ENCODE measurements at regions not wholly inside any gene's neighbourhood (a gene's known extent, or its start where the extent isn't known, plus 50 kb on each side); places are given as distances from the start of the nearest gene placed in this dataset.
A peak's percentile ranks its signal among the peaks of the same experiment; 100 is the strongest.

DNA sequence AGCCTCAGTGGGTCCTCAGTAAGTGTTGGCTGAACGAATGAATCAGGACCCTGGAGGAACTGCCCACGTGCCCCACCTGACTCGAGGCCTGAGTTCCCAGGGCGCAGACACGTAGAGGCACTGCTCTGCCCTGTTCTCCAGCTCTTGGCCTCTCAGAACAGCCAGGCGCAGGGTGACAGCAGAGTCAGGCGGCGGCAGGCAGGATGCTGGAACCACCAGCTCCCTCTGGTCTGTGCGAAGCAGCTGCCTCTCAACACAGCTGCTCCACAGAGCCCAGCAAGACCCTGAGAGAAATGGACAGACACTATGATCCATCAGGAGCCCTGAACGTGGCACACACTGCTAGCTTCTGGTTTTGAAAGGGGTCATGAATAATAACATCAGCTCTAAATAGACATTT lies 53.1 kb upstream of the BCO1 start:
- no peak overlapping the region for H3K27ac ChIP-seq
- TF ChIP-seq, protein P1, sequence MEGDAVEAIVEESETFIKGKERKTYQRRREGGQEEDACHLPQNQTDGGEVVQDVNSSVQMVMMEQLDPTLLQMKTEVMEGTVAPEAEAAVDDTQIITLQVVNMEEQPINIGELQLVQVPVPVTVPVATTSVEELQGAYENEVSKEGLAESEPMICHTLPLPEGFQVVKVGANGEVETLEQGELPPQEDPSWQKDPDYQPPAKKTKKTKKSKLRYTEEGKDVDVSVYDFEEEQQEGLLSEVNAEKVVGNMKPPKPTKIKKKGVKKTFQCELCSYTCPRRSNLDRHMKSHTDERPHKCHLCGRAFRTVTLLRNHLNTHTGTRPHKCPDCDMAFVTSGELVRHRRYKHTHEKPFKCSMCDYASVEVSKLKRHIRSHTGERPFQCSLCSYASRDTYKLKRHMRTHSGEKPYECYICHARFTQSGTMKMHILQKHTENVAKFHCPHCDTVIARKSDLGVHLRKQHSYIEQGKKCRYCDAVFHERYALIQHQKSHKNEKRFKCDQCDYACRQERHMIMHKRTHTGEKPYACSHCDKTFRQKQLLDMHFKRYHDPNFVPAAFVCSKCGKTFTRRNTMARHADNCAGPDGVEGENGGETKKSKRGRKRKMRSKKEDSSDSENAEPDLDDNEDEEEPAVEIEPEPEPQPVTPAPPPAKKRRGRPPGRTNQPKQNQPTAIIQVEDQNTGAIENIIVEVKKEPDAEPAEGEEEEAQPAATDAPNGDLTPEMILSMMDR (IDR thresholded peaks at IDR 0.05; ENCODE audit: low read depth, low read length, missing control alignments): no peak
- in situ Hi-C loops (cut with HindIII; ENCODE audit: low pct_ligation_motif_present, low sequenced_read_pairs): no loop called here
- no peak overlapping the region for H3K4me3 ChIP-seq (ENCODE audit: low read depth, low read length)
- DNase-seq: no peak
- no peaks in the 10 kb centered on the region for H3K36me3 ChIP-seq (replicated peaks)
- no peaks in the 10 kb centered on the region for H3K27me3 ChIP-seq (replicated peaks)

DNA sequence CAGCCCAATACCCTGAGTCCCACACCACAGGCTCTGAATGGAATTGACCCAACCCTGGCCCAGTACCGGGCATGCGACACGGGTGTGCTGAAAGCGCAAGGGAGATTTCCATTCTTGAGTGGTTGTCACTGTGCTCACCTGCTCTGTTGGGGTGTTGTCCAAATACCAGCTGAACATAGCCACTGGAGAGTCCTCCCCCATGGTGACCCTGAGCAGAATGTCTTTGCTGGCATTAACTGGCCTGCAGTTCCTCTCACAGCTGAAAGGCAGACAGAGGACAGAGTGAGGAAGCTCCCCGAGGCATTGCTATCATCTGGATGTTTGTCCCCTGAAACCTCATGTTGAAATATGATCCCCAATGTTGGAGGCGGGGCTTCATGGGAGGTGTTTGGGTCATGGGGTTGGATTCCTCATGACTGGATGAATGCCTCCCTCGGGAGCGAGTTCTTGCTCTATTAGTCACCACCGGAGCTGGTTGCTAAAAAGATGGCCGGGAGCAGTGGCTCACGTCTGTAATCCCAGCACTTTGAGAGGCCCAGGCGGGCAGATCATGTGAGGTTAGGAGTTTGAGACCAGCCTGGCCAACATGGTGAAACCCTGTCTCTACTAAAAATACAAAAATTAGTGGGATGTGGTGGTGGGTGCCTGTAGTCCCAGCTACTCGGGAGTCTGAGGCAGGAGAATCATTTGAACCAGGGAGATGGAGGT lies 57.3 kb upstream of the BCO1 start:
- peak; percentile 99 for DNase-seq
- H3K4me3 ChIP-seq (ENCODE audit: low read depth, low read length): no peak overlapping the region
- H3K27ac ChIP-seq: peak overlapping the region; percentile 35
- no peaks in the 10 kb centered on the region for H3K27me3 ChIP-seq (replicated peaks)
- TF ChIP-seq, protein P1 (IDR thresholded peaks at IDR 0.05; ENCODE audit: low read depth, low read length, missing control alignments): no peak
- no peaks in the 10 kb centered on the region for H3K36me3 ChIP-seq (replicated peaks)
- in situ Hi-C loops (cut with HindIII; ENCODE audit: low pct_ligation_motif_present, low sequenced_read_pairs): no loop called here

DNA sequence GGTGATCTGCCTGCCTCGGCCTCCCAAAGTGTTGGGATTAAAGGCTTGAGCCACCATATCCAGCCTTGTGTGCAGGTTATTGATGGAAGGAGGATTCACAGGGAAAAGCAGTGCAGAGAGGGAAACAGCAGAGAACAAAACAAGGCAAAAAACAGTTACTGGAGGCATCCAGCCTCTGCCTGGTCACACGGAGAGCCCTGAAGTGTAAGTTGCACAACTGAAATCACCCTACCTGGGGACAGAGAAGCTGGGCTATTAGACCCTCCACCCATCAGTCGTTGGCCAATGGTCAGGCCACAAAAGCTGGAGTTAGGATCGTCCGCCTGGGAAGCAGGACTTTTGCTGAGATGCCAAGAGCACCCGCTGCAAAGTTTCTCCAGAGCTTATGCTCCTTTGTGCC lies 57.9 kb upstream of the BCO1 start:
- Histone ChIP-seq H3K27me3 (replicated peaks) (no peaks in the 10 kb centered on the region), H3K36me3 (replicated peaks) (no peaks in the 10 kb centered on the region), H3K27ac (no peak overlapping the region), H3K4me3 (ENCODE audit: low read depth, low read length) (no peak overlapping the region)
- no peak for DNase-seq
- in situ Hi-C loops (cut with HindIII; ENCODE audit: low pct_ligation_motif_present, low sequenced_read_pairs): no loop called here
- TF ChIP-seq, protein P1 (IDR thresholded peaks at IDR 0.05; ENCODE audit: low read depth, low read length, missing control alignments): no peak

DNA sequence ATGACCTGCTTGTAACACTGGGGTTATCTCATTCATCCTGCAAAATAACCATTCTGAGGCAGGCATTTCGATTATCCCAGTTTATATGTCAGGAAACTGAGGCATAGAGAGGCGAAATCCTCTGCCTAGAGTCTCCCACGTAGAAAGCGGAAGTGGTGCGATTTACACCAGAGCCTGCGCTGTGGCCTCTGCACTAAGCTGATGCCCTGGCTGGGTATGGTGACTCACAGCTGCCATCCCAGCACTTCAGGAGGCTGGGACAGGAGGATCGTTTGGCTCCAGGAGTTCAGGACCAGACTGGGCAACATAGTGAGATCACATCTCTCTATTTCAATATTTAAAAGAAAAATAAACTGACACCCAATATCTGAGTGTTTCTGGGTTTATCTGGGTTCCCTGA lies 59.3 kb upstream of the BCO1 start:
- no peak for DNase-seq
- H3K4me3 ChIP-seq (ENCODE audit: low read depth, low read length): no peak overlapping the region
- H3K36me3 ChIP-seq (replicated peaks): no peaks in the 10 kb centered on the region
- in situ Hi-C loops (cut with HindIII; ENCODE audit: low pct_ligation_motif_present, low sequenced_read_pairs): no loop called here
- no peaks in the 10 kb centered on the region for H3K27me3 ChIP-seq (replicated peaks)
- TF ChIP-seq, protein P1 (IDR thresholded peaks at IDR 0.05; ENCODE audit: low read depth, low read length, missing control alignments): no peak
- H3K27ac ChIP-seq: no peak overlapping the region

DNA sequence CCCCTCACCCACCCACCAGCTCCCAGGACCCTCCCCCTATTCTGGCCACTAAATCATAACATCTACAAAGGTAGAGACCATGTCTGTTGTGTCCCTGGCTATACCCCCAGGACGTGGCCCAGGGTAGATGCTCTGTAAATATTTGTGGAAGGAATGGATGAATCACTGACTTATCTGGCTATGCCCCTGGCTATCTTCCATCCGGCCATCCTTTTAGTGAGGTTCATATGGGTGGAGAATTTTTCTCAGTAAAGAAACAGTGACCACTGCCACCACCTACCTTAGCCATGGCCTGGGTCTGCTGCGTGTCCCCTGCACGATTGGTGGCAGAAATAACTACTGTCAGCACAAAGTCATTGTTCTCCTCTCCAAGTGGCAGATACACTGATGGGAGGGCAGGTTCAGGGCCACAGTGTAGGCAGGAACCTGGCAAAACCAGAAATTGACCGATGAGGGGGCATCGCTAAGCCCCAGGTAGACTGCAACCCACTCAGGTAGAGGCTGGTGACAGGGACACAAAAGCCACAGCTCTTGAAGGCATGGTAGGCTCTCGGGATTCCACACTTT lies 63.1 kb upstream of the BCO1 start:
- Histone ChIP-seq H3K36me3 (replicated peaks) (no peaks in the 10 kb centered on the region), H3K4me3 (ENCODE audit: low read depth, low read length) (no peak overlapping the region), H3K27ac (no peak overlapping the region), H3K27me3 (replicated peaks) (no peaks in the 10 kb centered on the region)
- in situ Hi-C loops (cut with HindIII; ENCODE audit: low pct_ligation_motif_present, low sequenced_read_pairs): no loop called here
- peak; percentile 66 for DNase-seq
- TF ChIP-seq, protein P1 (IDR thresholded peaks at IDR 0.05; ENCODE audit: low read depth, low read length, missing control alignments): no peak

All from brain microvascular endothelial cell (primary cell).